Mesendoderm (in vitro differentiated cells): ENCODE measurements at regions not wholly inside any gene's neighbourhood (a gene's known extent, or its start where the extent isn't known, plus 50 kb on each side); places are given as distances from the start of the nearest gene placed in this dataset.

ENCODE experiments used
- DNase-seq: peaks from one replicate; pipeline ENCODE4 v3.0.0; 2013
- H2AK5ac ChIP-seq: 2 replicates; pipeline ENCODE4 v1.6.1; 2013; ENCODE audit warnings: low read length, inconsistent platforms
- H2BK120ac ChIP-seq: 2 replicates; pipeline ENCODE4 v1.6.1; 2013; ENCODE audit warnings: low read depth, mild to moderate bottlenecking, low read length, moderate library complexity, mixed read lengths
- H2BK15ac ChIP-seq: replicated peaks from 2 replicates; pipeline ENCODE4 v1.6.1; 2013; ENCODE audit warnings: low read depth, mild to moderate bottlenecking, moderate library complexity
- H2BK5ac ChIP-seq: 2 replicates; pipeline ENCODE4 v1.6.1; 2013; ENCODE audit warnings: low read length, inconsistent platforms
- H3K18ac ChIP-seq: 2 replicates; pipeline ENCODE4 v1.6.1; 2013; ENCODE audit warnings: mild to moderate bottlenecking, low read length, mixed read lengths
- H3K23ac ChIP-seq: one replicate; pipeline ENCODE4 v1.6.1; 2013; ENCODE audit warnings: low read length
- H3K27ac ChIP-seq: 2 replicates; pipeline ENCODE4 v1.5.1; 2013; ENCODE audit warnings: low read depth, mild to moderate bottlenecking, inconsistent platforms, low read length, moderate library complexity
- H3K27me3 ChIP-seq: 2 replicates; pipeline ENCODE4 v1.6.1; 2013; ENCODE audit warnings: low read length, control low read depth, mild to moderate bottlenecking, inconsistent platforms; ENCODE audit not compliant: insufficient read depth, poor library complexity
- H3K36me3 ChIP-seq: 2 replicates; pipeline ENCODE4 v1.6.1; 2013; ENCODE audit warnings: low read length, inconsistent platforms; ENCODE audit not compliant: control insufficient read depth, insufficient read depth
- H3K4ac ChIP-seq: one replicate; pipeline ENCODE4 v1.6.1; 2013; ENCODE audit warnings: low read depth, mild to moderate bottlenecking, low read length, moderate library complexity
- H3K4me1 ChIP-seq: 2 replicates; pipeline ENCODE4 v1.6.1; 2013; ENCODE audit warnings: low read depth, low read length, inconsistent platforms; ENCODE audit not compliant: control insufficient read depth
- H3K4me2 ChIP-seq: 2 replicates; pipeline ENCODE4 v1.6.1; 2013; ENCODE audit warnings: low read length
- H3K4me3 ChIP-seq: 2 replicates; pipeline ENCODE4 v1.5.1; 2013; ENCODE audit warnings: mild to moderate bottlenecking, low read length
- H3K56ac ChIP-seq: one replicate; pipeline ENCODE4 v1.6.1; 2013; ENCODE audit warnings: low read length
- H3K79me1 ChIP-seq: 2 replicates; pipeline ENCODE4 v1.6.1; 2013; ENCODE audit warnings: low read length, inconsistent platforms
- H3K79me2 ChIP-seq: 2 replicates; pipeline ENCODE4 v1.6.1; 2013; ENCODE audit warnings: mild to moderate bottlenecking, low read length; ENCODE audit not compliant: control insufficient read depth, insufficient read depth
- H3K9ac ChIP-seq: 2 replicates; pipeline ENCODE4 v1.6.1; 2013; ENCODE audit warnings: low read length, inconsistent platforms
- H4K5ac ChIP-seq: one replicate; pipeline ENCODE4 v1.6.1; 2013; ENCODE audit warnings: low read length
- H4K8ac ChIP-seq: one replicate; pipeline ENCODE4 v1.6.1; 2013; ENCODE audit warnings: low read depth, mild to moderate bottlenecking, control low read depth, low read length, moderate library complexity
- WGBS: extraction: QIAGEN DNeasy Blood & Tissue Kit; methylation state at CpG from one replicate; pipeline ENCODE4 v1.1.7; 2013; ENCODE audit warnings: low lambda C conversion rate, missing lambda C conversion rate; ENCODE audit not compliant: insufficient coverage; ENCODE audit errors: extremely low coverage; 5-methylcytosine and 5-hydroxymethylcytosine counted together

- H3K4ac ChIP-seq: no peak overlapping the region
- H4K8ac ChIP-seq: no peak overlapping the region
- no CpG with 5 or more reads among the region's 2 CpGs for WGBS
- H3K36me3 ChIP-seq: no peaks in the 10 kb centered on the region
- no peak overlapping the region for H3K27ac ChIP-seq
- H3K56ac ChIP-seq: no peak overlapping the region
- no peak overlapping the region for H3K23ac ChIP-seq
- no peak overlapping the region for H4K5ac ChIP-seq
- no peaks in the 10 kb centered on the region for H3K79me1 ChIP-seq
- H2BK15ac ChIP-seq: no peak overlapping the region
- no peak overlapping the region for H2BK5ac ChIP-seq
- no peaks in the 10 kb centered on the region for H3K4me1 ChIP-seq
- no peak for DNase-seq
- no peak overlapping the region for H3K18ac ChIP-seq
- H3K9ac ChIP-seq: no peak overlapping the region
- no peak overlapping the region for H2BK120ac ChIP-seq
- H3K27me3 ChIP-seq: no peaks in the 10 kb centered on the region
- H3K4me3 ChIP-seq: no peak overlapping the region
- no peak overlapping the region for H3K4me2 ChIP-seq
- no peak overlapping the region for H2AK5ac ChIP-seq
- no peaks in the 10 kb centered on the region for H3K79me2 ChIP-seq
Measured at GRCh38 chr13:90958866-90959265, 388.6 kb upstream of the MIR17HG start.

GRCh38 chr13:90968166-90968904, 379.2 kb upstream of the MIR17HG start:
- no peak overlapping the region for H4K8ac ChIP-seq
- no peak overlapping the region for H2BK15ac ChIP-seq
- DNase-seq: peak; percentile 57
- H3K4me3 ChIP-seq: no peak overlapping the region
- H3K4me1 ChIP-seq: no peaks in the 10 kb centered on the region
- no peak overlapping the region for H3K9ac ChIP-seq
- H3K56ac ChIP-seq: no peak overlapping the region
- H3K27me3 ChIP-seq: no peaks in the 10 kb centered on the region
- H3K4ac ChIP-seq: no peak overlapping the region
- H3K36me3 ChIP-seq: no peaks in the 10 kb centered on the region
- no peak overlapping the region for H2AK5ac ChIP-seq
- H4K5ac ChIP-seq: no peak overlapping the region
- H3K18ac ChIP-seq: peak overlapping the region; percentile 39
- H3K79me2 ChIP-seq: no peaks in the 10 kb centered on the region
- no peak overlapping the region for H3K23ac ChIP-seq
- H2BK120ac ChIP-seq: no peak overlapping the region
- no peak overlapping the region for H2BK5ac ChIP-seq
- H3K27ac ChIP-seq: no peak overlapping the region
- no peaks in the 10 kb centered on the region for H3K79me1 ChIP-seq
- no CpG with 5 or more reads among the region's 2 CpGs for WGBS
- no peak overlapping the region for H3K4me2 ChIP-seq

GRCh38 chr13:90974249-90974975, 373.1 kb upstream of the MIR17HG start:
- Histone ChIP-seq H3K79me1 (no peaks in the 10 kb centered on the region), H3K27me3 (no peaks in the 10 kb centered on the region), H2AK5ac (no peak overlapping the region), H3K9ac (no peak overlapping the region), H3K4me1 (no peaks in the 10 kb centered on the region), H2BK5ac (no peak overlapping the region), H3K79me2 (no peaks in the 10 kb centered on the region), H3K4me3 (no peak overlapping the region), H2BK120ac (no peak overlapping the region), H4K8ac (no peak overlapping the region), H3K23ac (no peak overlapping the region), H3K18ac (no peak overlapping the region), H3K4ac (no peak overlapping the region), H4K5ac (no peak overlapping the region), H3K27ac (no peak overlapping the region), H2BK15ac (no peak overlapping the region), H3K56ac (no peak overlapping the region), H3K4me2 (no peak overlapping the region), H3K36me3 (no peaks in the 10 kb centered on the region)
- no peak for DNase-seq
- no CpG with 5 or more reads among the region's 3 CpGs for WGBS

GRCh38 chr13:90979059-90979458, 368.4 kb upstream of the MIR17HG start:
- no peak overlapping the region for H4K5ac ChIP-seq
- H2BK5ac ChIP-seq: no peak overlapping the region
- no peak overlapping the region for H3K56ac ChIP-seq
- H3K4me1 ChIP-seq: no peaks in the 10 kb centered on the region
- H3K36me3 ChIP-seq: no peaks in the 10 kb centered on the region
- no peak overlapping the region for H2BK15ac ChIP-seq
- no peak overlapping the region for H3K4ac ChIP-seq
- no peak overlapping the region for H3K23ac ChIP-seq
- H3K27ac ChIP-seq: no peak overlapping the region
- no peak overlapping the region for H3K4me3 ChIP-seq
- no peak overlapping the region for H3K18ac ChIP-seq
- H3K79me1 ChIP-seq: no peaks in the 10 kb centered on the region
- no peak overlapping the region for H3K4me2 ChIP-seq
- H3K79me2 ChIP-seq: no peaks in the 10 kb centered on the region
- no peak overlapping the region for H4K8ac ChIP-seq
- DNase-seq: no peak
- H3K27me3 ChIP-seq: no peaks in the 10 kb centered on the region
- no peak overlapping the region for H3K9ac ChIP-seq
- no peak overlapping the region for H2BK120ac ChIP-seq
- no CpG with 5 or more reads among the region's 3 CpGs for WGBS
- H2AK5ac ChIP-seq: no peak overlapping the region

- Histone ChIP-seq H3K79me2 (no peaks in the 10 kb centered on the region), H3K9ac (no peak overlapping the region), H2AK5ac (no peak overlapping the region), H3K36me3 (no peaks in the 10 kb centered on the region), H3K4me2 (no peak overlapping the region), H3K56ac (no peak overlapping the region), H2BK15ac (no peak overlapping the region), H3K18ac (no peak overlapping the region), H4K5ac (no peak overlapping the region), H3K79me1 (no peaks in the 10 kb centered on the region), H3K23ac (no peak overlapping the region), H3K27me3 (no peaks in the 10 kb centered on the region), H3K4ac (no peak overlapping the region), H2BK5ac (no peak overlapping the region), H3K4me3 (no peak overlapping the region), H4K8ac (no peak overlapping the region), H3K4me1 (no peaks in the 10 kb centered on the region), H3K27ac (no peak overlapping the region), H2BK120ac (no peak overlapping the region)
- no peak for DNase-seq
- WGBS: no CpG with 5 or more reads among the region's 6 CpGs
Measured at GRCh38 chr13:90984756-90985155, 362.7 kb upstream of the MIR17HG start.
